ENCODE measurements at regions not wholly inside any gene's neighbourhood (a gene's known extent, or its start where the extent isn't known, plus 50 kb on each side); places are given as distances from the start of the nearest gene placed in this dataset.

DNA sequence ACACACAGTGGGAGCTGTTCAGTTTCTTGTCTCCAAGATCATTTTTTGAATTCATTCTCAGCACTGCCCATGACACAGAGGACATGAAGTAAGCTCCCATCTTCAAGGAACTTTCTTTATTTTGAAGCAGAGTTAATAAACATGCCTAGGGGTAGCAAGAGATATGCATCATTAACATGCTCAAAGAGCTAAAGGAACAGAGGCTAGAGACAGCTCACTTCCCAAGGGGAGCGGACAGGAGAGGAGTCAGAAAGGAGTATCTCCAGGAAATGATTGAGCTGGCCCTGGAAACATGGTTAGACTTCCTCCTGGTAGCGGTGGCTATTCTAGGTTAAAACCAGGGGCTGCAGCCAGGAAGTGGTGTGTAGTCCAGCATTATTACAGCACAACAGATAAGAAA, 135.9 kb downstream of the GPAM start:
- DNase-seq (ENCODE audit: low read depth), result no peak

DNA sequence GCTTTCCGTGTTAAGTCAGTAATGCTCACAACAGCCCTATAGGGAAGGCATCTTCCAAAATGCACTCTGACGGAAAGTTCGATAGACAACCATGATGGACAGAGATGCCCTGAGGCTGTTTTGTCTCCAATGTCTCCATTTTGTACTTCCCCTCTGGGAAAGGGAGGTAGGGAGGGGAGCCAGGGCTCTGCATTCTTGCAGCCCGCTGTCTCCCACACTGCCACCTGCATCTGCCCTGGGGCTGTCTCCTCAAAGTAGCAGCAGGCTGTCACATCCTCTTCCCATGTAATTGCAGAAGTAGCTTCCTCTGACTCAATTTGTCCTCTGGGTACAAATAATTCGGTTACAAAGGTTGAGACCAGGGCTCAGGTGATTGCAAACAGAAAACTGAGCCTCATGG, 131.4 kb downstream of the GPAM start:
- no peak for DNase-seq (ENCODE audit: low read depth)

DNA sequence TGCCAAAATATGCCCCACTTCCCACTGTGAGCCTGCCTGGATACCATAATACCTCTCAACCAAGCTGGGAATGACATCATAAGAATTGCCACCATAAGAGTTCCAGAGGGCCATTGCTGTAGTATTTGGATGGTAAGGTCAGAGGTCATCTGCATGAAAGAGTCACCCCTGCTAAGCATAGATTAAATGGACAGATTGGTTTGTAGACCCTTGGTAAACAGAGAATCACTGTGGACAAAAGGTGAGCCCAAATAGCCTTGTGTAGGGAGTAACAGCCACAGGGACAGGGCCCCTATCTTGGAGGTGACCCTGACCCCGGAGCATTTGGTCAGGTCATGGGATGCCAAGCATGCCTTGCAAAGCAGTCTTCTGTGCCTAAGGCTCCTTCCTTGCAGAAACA, 129.7 kb downstream of the GPAM start:
- DNase-seq (ENCODE audit: low read depth), result no peak

DNA sequence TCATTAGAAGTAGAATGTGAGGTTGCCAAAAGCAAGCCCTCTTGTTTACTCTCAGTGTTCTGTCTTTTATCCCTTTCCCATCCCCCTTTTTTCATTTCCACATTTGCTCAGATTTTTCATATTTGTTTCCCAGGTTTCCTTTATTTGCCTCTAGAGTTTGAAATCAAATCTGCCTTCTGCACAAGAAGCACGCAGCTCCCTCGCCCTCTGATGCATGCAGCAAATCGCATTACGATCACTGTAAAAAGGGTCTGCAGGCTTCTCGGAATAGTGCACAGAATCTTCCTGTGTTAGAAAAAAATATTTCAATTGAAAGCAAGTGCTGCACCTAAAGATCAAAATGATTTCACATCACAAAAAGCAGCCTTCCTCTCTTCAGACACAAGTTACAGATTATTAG, 129.0 kb downstream of the GPAM start:
- DNase-seq (ENCODE audit: low read depth), result no peak

DNA sequence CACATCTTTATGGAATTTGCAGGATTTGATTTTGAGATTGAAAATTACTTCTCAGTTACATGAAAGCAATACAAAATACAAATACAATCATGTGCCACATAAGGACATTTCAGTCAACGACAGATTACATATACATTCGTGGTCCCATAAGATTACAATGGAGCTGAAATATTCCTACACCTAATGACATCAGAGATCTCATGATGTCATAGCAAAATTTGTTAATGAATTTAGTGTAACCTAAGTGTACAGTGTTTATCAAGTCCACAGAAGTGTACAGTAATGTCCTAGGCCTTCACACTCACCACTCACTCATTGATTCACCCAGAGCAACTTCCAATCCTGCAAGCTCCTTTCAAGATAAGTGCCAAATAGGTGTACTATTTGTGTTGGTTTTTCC, 126.5 kb downstream of the GPAM start:
- no peak for DNase-seq (ENCODE audit: low read depth)

DNA sequence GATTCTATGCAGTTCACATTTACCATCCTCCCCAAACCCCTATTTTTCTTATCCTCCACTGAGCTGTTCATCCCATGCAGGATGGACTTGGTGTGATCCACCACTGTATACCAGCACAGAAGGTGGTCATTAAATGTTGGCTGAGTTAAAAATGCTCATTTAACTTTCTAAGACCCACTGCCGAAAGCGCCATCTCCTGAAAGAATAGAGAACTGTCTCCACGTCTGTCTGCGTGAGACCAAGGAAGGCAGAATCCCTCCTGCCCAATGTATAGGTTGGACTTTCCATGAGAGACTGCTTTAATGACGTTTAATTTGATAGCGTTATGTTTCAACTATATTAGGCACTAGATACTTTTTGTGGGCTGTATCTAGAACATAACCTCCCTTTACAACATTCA, 124.3 kb downstream of the GPAM start:
- DNase-seq (ENCODE audit: low read depth), result no peak

DNA sequence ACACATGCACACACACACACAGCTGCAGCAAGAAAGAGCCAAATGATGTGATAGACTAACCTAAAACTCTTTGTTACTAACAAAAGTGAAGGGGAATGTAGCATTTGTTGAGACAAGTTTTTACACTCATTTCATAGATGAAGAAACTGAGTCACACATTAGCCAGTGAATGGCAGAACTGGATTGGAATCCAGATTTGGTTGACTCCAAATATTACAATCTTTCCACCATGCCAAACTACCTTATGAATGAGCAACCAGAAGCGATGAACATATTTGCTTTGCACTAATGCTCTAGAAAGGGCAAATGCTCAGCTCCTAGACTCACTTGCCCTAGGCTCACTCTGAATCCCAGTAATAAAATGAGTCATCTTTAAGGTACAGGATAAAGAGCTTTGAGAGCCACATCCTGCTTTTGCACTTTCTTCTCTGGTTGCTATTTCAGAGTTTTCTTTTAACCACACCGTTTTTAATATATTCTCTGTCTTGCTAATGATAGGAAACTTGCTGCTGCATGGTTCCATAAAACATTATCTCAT, 111.9 kb downstream of the GPAM start:
- no peak for DNase-seq (ENCODE audit: low read depth)

DNA sequence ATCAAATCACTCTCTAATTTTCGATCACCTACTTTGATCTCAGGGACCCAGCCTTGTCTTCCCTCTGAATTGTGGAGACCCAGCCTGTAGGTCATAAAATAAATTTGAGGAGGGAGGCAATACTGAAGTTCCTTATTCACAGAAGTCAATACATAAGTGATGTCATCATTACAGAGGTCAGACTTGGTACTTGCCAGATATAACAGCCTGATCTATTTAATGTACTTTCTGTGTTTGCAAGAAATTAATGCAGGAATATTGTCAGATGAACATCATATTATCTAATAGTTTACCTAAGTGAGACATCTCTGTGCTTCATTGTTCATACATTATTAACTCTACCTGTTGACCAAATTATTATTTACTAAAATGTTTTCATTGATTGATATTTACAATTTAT, 105.6 kb downstream of the GPAM start:
- no peak for DNase-seq (ENCODE audit: low read depth)

DNA sequence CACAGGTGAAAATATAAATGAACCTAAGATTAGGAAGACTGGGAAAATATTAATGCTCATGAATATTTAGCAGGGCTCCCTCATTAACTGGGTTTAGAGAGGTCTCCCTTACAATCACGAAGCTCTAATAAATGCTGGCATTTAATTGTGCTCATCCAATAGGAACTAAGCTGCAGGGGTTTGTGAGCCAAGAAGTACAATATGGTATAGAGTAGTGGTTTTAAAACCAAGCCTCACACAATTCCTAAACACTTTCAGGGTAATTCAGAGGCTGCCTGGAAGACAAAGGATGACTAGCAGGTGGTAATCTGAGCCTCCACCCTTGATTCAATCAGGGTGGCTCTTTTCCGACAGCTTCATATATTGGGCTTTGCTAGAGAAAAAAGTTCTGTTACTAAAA, 103.3 kb downstream of the GPAM start:
- DNase-seq (ENCODE audit: low read depth), result no peak

DNA sequence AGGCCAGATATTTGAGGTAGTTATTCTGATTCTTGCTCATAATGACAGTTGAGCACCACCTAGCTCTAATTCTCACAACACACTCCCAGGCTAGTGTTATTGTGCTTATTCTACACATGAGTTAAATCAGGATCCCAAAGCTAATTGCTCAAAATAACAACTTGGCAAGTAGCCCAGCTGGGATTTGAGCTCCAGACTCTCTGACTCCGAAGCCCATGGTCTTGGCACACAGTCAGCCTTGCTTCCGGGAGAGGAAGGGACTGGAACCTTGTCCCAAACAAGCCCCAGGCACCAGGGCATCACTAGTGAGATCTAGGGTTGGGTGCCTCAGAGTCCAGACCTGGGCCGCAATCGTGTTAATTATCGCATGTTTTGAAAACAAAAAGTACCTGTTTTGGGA, 101.4 kb downstream of the GPAM start:
- no peak for DNase-seq (ENCODE audit: low read depth)

DNA sequence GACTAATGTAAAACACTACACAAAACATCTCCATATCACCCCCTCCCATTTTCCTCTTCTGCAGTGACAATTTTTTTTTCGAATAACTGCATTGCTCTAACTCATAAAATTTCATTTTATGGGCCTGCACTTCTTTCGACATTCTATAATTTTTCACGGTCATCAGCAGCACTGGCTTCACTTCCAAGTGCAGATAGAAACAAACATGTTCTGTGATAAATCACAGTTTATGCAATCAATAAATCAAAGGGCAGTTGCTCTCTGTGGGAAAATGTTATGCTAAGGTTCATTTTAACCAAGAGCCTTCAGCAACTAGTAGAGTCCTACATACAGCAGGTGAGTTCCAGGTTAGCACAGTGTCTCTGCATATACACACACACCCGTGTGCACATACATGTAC, 100.1 kb downstream of the GPAM start:
- no peak for DNase-seq (ENCODE audit: low read depth)

DNA sequence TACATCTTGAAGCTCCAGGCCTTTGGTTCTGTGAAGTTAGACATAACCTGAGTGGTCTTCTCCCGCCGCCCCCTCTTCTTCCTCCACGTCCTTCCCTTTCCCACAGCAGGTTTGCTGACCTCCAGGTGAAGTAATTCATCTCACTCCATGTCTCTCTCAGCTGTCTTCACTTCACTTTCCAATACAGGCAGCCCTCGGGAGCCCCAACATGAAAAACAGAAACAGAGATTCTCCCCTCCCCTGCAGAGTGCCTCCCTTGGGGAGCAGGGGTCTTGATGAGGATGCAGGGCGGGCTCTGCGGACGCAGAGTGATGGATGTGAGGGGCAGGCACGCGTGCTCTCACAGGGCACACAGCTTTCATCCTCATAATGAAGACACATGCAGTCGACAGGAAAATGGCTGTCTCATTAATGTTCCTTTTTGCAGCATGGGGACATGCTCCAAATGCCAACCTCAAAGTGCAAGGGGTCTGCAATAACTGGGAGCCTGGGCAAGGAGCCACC, 95.6 kb downstream of the GPAM start:
- DNase-seq (ENCODE audit: low read depth), result no peak

DNA sequence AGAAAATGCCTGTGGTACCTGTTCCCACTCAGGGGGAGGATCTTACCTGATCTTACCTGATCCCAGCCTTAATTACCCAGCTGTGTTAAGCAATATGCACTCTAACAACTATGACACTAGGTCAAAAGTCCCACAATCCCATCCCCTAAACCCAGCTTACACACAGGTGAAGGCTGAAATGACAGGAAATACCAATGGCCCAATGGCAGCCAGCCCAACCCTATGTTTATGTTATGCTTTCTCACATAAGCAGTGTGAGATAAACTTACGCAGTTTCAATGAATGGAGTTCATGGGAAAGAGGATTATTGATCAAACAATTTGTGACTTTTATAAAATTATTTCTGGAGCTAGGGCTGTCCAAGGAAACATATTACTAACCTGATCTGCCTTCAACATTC, 91.9 kb downstream of the GPAM start:
- no peak for DNase-seq (ENCODE audit: low read depth)

DNA sequence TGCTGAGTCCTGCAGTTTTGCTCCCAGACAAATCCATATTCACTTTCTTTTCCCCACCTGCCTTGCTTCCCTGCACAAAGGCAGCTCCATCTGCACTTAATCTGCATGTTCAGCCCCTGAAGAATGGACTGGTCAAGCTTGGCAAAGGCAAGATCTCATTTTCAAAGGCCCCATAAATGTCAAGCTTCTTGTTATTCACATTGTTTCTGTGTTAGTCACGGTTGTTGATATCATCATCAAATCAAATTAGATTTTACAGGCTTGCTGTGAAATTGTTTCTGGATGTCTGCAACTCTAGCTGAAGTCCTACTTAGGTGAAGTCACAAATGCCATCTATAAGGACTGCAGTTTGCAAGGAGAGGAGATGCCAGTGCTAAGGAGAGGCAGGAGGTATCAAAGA, 91.0 kb downstream of the GPAM start:
- no peak for DNase-seq (ENCODE audit: low read depth)

DNA sequence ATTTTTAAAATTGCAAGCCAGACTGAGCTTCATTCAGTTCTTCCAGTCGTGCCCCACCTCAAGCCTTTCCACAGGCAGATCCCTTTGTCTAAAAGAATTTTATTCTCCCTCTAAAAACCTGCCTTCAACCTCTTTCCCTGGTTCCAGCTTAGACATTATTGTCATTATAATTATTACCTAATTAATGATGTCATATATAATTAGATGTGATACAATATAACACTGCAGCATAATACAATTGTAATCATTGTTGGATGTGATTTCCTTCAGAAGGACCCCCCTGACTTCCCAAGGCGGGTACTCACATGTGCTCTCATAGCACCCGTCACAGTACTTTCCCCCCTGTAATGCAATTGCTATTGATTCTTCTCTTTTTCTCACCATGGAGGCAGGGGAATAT, 88.6 kb downstream of the GPAM start:
- no peak for DNase-seq (ENCODE audit: low read depth)

DNA sequence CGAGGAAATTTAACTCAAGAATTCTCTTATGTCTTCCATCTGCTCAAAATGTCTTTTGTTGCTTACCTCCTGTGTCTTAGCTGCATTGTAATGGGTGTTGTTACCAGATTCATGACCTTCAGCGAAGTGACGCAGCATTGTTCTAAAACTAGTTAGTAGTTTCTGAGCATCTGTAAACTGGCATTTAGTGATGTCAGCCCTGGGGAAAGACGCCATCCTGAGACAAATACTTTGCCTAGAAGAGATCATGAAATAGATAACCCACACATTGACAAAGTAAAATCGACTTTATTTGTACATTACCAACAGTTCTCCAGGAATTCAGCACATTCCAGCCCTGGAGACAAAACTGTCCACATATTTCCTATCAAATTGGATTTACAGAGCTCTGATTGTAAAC, 87.8 kb downstream of the GPAM start:
- DNase-seq (ENCODE audit: low read depth), result no peak

DNA sequence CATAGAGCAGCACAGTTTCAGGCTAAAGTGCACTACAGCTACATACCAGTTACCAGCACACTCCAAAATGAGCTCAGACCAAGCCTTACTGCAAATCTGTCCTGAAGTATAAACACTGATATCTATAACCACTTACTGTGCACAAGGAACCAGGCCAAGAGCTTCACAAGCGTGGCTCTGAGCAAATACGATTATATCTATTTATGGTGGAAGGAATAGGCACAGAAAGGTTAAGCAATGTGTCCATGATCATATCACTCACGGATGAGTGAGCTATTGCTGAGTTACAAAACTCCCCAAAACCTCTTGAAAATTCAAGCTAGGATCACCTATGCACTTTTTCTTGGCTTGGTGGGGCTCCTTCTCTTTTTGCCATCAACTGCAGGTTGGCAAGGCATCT, 84.9 kb downstream of the GPAM start:
- no peak for DNase-seq (ENCODE audit: low read depth)
